Activated naive CD8-positive, alpha-beta T cell treated with anti-CD3 and anti-CD28 coated beads for 36 hours (primary cell): ENCODE measurements at regions not wholly inside any gene's neighbourhood (a gene's known extent, or its start where the extent isn't known, plus 50 kb on each side); places are given as distances from the start of the nearest gene placed in this dataset.

ENCODE experiments used
- DNase-seq: peaks from one replicate; pipeline ENCODE4 v3.0.0; 2021
- H3K27ac Mint-ChIP-seq: one replicate; pipeline ENCODE4 v1.8.0; 2022; ENCODE audit warnings: mild to moderate bottlenecking, moderate library complexity, mixed read lengths
- H3K27me3 Mint-ChIP-seq: one replicate; pipeline ENCODE4 v1.8.0; 2022; ENCODE audit warnings: mild to moderate bottlenecking, mixed read lengths
- H3K36me3 Mint-ChIP-seq: one replicate; pipeline ENCODE4 v1.8.0; 2021; ENCODE audit warnings: mild to moderate bottlenecking, mixed read lengths
- H3K4me1 Mint-ChIP-seq: one replicate; pipeline ENCODE4 v1.8.0; 2021; ENCODE audit warnings: mixed read lengths
- H3K4me3 Mint-ChIP-seq: one replicate; pipeline ENCODE4 v1.8.0; 2022; ENCODE audit warnings: mild to moderate bottlenecking, moderate library complexity, mixed read lengths
- H3K9me3 Mint-ChIP-seq: one replicate; pipeline ENCODE4 v1.8.0; 2022; ENCODE audit warnings: mixed read lengths

- H3K4me1 Mint-ChIP-seq: no peaks in the 10 kb centered on the region
- no peak overlapping the region for H3K27ac Mint-ChIP-seq
- no peaks in the 10 kb centered on the region for H3K36me3 Mint-ChIP-seq
Observed at GRCh38 chr11:81174646-81175330, 1558.9 kb downstream of the FAM181B start.

DNA sequence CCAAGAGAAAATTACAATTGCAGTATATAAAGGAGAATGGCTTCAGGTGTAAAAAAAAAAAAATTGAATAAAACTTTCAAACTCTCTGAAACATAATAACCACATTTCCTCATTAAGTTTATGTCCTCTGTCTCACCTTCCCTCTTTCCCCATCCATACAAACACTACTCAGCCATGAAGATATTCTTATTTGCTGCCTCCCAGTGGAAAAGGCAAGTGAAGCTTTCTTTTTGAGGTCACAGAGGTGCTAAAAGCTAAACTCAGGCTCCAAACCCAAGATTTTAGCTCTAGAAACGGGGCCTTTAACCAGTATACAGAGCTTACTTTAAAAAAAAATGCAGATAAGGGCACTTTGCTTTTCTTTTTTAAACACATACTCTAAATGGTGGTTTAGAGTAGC is 1568.5 kb downstream of the FAM181B start:
- Mint-ChIP-seq H3K27ac (no peak overlapping the region), H3K27me3 (no peaks in the 10 kb centered on the region), H3K4me1 (no peaks in the 10 kb centered on the region), H3K9me3 (peaks cover 2% of the 10 kb centered on the region), H3K36me3 (no peaks in the 10 kb centered on the region), H3K4me3 (no peak overlapping the region)
- no peak for DNase-seq

More at GRCh38 chr11:81174646-81175330, 1558.9 kb downstream of the FAM181B start:
- Mint-ChIP-seq H3K9me3 (peaks cover 6% of the 10 kb centered on the region), H3K4me3 (no peak overlapping the region), H3K27me3 (no peaks in the 10 kb centered on the region)
- no peak for DNase-seq

DNA sequence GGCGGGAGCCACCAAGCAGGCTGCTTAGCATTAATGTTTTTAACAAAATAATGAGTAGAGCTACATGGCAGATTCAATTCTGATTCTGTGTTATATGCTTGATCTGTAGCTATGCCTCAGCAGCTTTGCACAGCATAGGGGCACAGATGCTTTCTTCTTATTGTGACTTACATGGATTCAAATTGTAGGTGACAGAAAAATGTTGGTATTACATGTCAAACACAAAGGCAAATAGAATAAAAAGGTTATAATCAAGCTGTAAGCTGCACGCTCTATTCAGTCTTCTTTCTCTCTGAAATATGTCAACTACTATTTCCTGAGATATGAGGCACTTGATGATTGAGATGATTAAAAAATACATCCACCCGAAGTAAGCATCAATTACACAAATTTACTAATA is 1573.8 kb downstream of the FAM181B start:
- Mint-ChIP-seq H3K36me3 (no peaks in the 10 kb centered on the region), H3K27ac (no peak overlapping the region), H3K4me3 (no peak overlapping the region), H3K27me3 (no peaks in the 10 kb centered on the region), H3K9me3 (peaks cover 2% of the 10 kb centered on the region), H3K4me1 (no peaks in the 10 kb centered on the region)
- no peak for DNase-seq

DNA sequence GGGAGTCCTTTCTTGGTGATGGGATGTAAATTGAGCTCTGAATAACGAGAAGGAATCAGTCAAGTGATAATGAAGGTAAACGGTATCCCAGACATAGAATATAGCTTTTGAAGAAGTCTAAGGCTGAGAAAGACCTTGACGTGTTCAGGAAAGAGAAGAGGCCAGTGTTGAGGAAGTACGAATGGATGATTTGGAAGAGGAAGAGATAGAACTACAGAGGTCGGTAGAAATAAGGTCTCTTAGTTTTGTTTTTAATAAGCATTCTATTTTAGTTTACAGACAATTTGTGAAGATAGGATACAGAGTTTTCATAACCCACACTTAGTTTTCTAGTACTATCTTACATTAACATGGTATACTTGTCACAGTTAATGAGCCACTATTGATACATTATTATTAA is 1598.1 kb downstream of the FAM181B start:
- H3K27me3 Mint-ChIP-seq: no peaks in the 10 kb centered on the region
- no peaks in the 10 kb centered on the region for H3K9me3 Mint-ChIP-seq
- H3K4me1 Mint-ChIP-seq: no peaks in the 10 kb centered on the region
- no peaks in the 10 kb centered on the region for H3K36me3 Mint-ChIP-seq
- no peak overlapping the region for H3K4me3 Mint-ChIP-seq
- H3K27ac Mint-ChIP-seq: no peak overlapping the region
- no peak for DNase-seq

- no peak overlapping the region for H3K4me3 Mint-ChIP-seq
- H3K9me3 Mint-ChIP-seq: peaks cover 2% of the 10 kb centered on the region
Observed at GRCh38 chr11:81129618-81130017, 1604.0 kb downstream of the FAM181B start.

GRCh38 chr11:81112718-81113117 is 1620.9 kb downstream of the FAM181B start:
- Mint-ChIP-seq H3K27ac (no peak overlapping the region), H3K4me1 (no peaks in the 10 kb centered on the region), H3K4me3 (no peak overlapping the region), H3K36me3 (no peaks in the 10 kb centered on the region), H3K27me3 (no peaks in the 10 kb centered on the region), H3K9me3 (no peaks in the 10 kb centered on the region)
- DNase-seq: no peak

More at GRCh38 chr11:81129618-81130017, 1604.0 kb downstream of the FAM181B start:
- DNase-seq: no peak
- Mint-ChIP-seq H3K27ac (no peak overlapping the region), H3K4me1 (no peaks in the 10 kb centered on the region), H3K36me3 (no peaks in the 10 kb centered on the region), H3K27me3 (no peaks in the 10 kb centered on the region)

- no peaks in the 10 kb centered on the region for H3K9me3 Mint-ChIP-seq
- H3K4me3 Mint-ChIP-seq: no peak overlapping the region
- no peaks in the 10 kb centered on the region for H3K4me1 Mint-ChIP-seq
- no peak overlapping the region for H3K27ac Mint-ChIP-seq
- no peaks in the 10 kb centered on the region for H3K27me3 Mint-ChIP-seq
- no peak for DNase-seq
- no peaks in the 10 kb centered on the region for H3K36me3 Mint-ChIP-seq
Observed at GRCh38 chr11:81104051-81104450, 1629.6 kb downstream of the FAM181B start.

DNA sequence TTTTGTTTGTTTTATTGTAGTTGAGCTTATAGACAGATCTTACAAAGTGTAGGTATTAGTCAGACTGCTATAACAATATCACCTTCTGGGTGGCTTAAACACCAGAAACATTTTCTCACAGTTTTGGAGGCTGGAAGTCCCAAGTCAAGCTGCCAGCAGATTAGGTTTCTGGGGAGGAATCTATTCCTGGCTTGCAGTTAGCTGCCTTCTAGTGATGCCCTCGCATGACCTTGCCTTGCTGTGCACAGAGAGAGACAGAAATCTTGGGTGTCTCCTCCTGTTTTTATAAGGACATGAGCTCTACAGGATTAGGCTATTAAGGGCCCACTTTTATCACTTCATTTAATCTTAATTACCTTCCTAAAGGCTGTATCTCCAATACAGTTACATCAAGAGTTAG is 1635.2 kb downstream of the FAM181B start:
- H3K27me3 Mint-ChIP-seq: no peaks in the 10 kb centered on the region
- no peak overlapping the region for H3K4me3 Mint-ChIP-seq
- no peaks in the 10 kb centered on the region for H3K9me3 Mint-ChIP-seq
- no peaks in the 10 kb centered on the region for H3K36me3 Mint-ChIP-seq
- DNase-seq: no peak
- H3K27ac Mint-ChIP-seq: no peak overlapping the region
- H3K4me1 Mint-ChIP-seq: no peaks in the 10 kb centered on the region

GRCh38 chr11:81092522-81092921 is 1641.1 kb downstream of the FAM181B start:
- DNase-seq: no peak
- H3K27me3 Mint-ChIP-seq: no peaks in the 10 kb centered on the region
- H3K4me1 Mint-ChIP-seq: no peaks in the 10 kb centered on the region

GRCh38 chr11:81089242-81089641 is 1644.4 kb downstream of the FAM181B start:
- Mint-ChIP-seq H3K36me3 (no peaks in the 10 kb centered on the region), H3K9me3 (peaks cover 3% of the 10 kb centered on the region), H3K4me1 (no peaks in the 10 kb centered on the region), H3K4me3 (no peak overlapping the region), H3K27ac (no peak overlapping the region), H3K27me3 (no peaks in the 10 kb centered on the region)
- no peak for DNase-seq

More at GRCh38 chr11:81092522-81092921, 1641.1 kb downstream of the FAM181B start:
- Mint-ChIP-seq H3K9me3 (peaks cover 3% of the 10 kb centered on the region), H3K36me3 (no peaks in the 10 kb centered on the region), H3K4me3 (no peak overlapping the region), H3K27ac (no peak overlapping the region)

GRCh38 chr11:81080476-81080875 is 1639.6 kb upstream of the TENM4 start:
- no peak overlapping the region for H3K4me3 Mint-ChIP-seq
- no peak overlapping the region for H3K27ac Mint-ChIP-seq
- peaks cover 3% of the 10 kb centered on the region for H3K9me3 Mint-ChIP-seq
- no peaks in the 10 kb centered on the region for H3K36me3 Mint-ChIP-seq
- no peaks in the 10 kb centered on the region for H3K4me1 Mint-ChIP-seq
- H3K27me3 Mint-ChIP-seq: no peaks in the 10 kb centered on the region
- no peak for DNase-seq

DNA sequence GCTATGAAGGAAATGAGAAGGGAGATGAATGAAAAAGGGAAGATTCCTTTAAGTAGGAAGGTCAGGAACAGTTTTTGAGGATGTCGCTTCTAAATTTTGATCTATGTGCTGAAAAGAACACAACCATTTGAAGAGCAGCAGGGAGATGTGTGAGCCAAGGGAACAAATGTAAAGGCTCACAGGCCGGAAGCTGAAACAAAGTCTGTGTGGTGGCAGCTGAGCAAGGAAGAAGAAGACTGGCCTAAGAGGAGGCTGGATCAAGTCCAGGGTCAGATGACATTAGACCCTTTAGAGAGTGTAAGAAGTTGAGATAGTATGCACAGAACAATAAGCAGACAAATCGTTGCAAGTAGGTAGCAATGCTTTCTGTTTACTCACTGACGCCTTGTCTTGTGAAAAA is 1631.4 kb upstream of the TENM4 start:
- Mint-ChIP-seq H3K9me3 (peaks cover 3% of the 10 kb centered on the region), H3K27me3 (no peaks in the 10 kb centered on the region), H3K4me1 (no peaks in the 10 kb centered on the region), H3K27ac (no peak overlapping the region), H3K36me3 (no peaks in the 10 kb centered on the region), H3K4me3 (no peak overlapping the region)
- no peak for DNase-seq

DNA sequence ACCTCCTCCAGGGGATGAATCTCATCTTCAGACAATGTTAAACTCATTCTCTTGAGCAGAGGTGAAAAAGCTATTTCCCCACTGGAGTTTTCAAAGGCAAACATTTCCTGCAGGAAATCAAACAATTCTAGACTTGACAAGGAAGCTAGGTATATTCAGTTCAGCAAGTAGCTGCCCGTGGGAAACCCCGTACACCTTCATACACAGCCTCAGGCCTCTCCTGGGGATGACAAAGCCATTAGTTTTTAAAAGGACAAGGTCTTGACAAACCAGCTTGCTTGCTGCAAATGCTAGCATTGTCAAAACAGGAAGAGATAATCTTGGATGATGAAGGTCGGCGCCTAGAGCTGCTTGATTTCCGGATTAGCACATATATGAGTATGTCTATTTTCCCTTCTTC is 1630.8 kb upstream of the TENM4 start:
- Mint-ChIP-seq H3K4me3 (no peak overlapping the region), H3K27ac (no peak overlapping the region), H3K27me3 (no peaks in the 10 kb centered on the region), H3K9me3 (peaks cover 2% of the 10 kb centered on the region), H3K36me3 (no peaks in the 10 kb centered on the region), H3K4me1 (no peaks in the 10 kb centered on the region)
- DNase-seq: no peak

DNA sequence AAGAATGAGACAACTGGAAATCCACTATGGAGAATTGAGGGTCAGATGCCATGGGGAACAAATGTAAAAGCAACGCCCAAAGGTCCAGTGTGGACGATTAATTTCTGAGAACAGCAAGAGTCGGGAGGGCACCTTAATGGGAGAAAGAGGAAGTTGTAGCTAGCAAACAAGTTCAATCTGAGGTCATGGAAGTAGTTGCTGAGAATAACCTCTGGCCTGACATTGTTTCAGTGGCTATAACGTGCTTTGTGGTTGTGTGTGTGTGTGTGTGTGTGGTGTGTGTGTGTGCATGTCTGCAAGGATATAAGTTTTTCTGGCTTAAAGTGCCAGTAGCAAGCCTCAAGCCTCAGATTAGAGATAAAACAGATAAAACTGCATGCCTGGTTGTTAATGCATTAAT is 1630.1 kb upstream of the TENM4 start:
- no peak overlapping the region for H3K27ac Mint-ChIP-seq
- no peaks in the 10 kb centered on the region for H3K36me3 Mint-ChIP-seq
- H3K4me1 Mint-ChIP-seq: no peaks in the 10 kb centered on the region
- no peak for DNase-seq
- no peak overlapping the region for H3K4me3 Mint-ChIP-seq
- no peaks in the 10 kb centered on the region for H3K9me3 Mint-ChIP-seq
- H3K27me3 Mint-ChIP-seq: no peaks in the 10 kb centered on the region

DNA sequence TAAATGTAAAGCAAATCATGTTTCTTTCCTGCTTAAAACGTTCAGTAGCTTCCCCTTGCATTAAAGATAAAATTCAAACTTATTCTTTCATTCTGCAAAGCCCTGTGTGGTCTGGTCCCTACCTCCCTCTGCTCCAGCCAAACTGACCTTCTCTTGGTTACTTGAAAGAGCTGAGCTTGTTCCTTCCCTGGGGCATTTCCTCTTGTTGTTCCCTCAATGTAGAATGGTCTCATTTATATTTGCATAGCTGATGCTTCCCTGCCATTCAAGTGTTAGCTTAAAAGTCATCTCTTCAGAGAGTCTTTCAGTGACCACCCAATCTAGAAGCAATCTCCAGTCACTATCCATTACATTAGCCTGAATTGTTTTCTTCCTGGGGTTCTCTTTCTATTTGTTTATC is 1618.5 kb upstream of the TENM4 start:
- Mint-ChIP-seq H3K36me3 (no peaks in the 10 kb centered on the region), H3K4me1 (no peaks in the 10 kb centered on the region), H3K4me3 (no peak overlapping the region), H3K27me3 (no peaks in the 10 kb centered on the region), H3K9me3 (peaks cover 2% of the 10 kb centered on the region), H3K27ac (no peak overlapping the region)
- DNase-seq: no peak

DNA sequence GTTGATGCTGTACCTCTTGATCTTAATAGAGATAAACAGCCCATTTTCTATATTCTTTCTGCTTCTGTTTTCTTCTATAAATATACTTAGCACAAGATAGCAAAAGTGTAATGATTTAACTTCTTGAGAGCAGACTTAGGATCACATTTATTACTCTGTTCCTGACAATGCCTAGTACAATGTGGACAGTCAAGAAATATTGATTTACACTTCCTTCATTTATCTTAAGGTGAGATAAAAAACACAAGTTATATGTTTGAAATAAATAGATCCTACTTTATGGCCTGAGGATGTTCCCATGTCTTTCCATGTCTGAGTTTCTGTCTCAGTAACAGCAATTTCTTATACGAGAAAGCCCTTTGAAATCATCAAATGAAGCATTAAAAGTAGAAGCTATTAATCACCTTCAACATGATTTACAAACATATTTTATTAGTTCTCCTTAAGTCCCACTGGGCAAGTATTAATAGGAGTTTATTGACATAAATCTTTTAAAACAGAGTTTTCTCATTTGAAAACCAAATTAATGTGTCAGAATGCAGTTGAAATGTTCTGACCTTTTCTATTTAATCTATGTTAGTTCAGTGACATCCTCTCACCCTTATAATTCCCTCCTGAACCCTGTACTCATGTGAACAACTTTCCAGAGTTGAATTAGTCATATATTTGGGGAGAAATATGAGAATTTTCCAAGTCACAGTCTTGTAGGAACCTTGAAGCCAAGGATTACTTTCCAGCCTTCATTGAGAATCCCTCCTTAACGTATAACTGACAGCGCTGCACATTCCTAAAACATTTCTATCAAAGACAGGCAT is 1611.7 kb upstream of the TENM4 start:
- Mint-ChIP-seq H3K9me3 (peaks cover 2% of the 10 kb centered on the region), H3K36me3 (no peaks in the 10 kb centered on the region), H3K27ac (no peak overlapping the region), H3K4me3 (no peak overlapping the region), H3K27me3 (no peaks in the 10 kb centered on the region), H3K4me1 (no peaks in the 10 kb centered on the region)
- no peak for DNase-seq
